WI38 (cell line): ENCODE measurements at regions not wholly inside any gene's neighbourhood (a gene's known extent, or its start where the extent isn't known, plus 50 kb on each side); places are given as distances from the start of the nearest gene placed in this dataset.

Experiments
- H3K4me3 ChIP-seq: 2 replicates; pipeline ENCODE4 v1.5.1; 2011; ENCODE audit warnings: low read depth, mild to moderate bottlenecking, control low read depth, low read length
- TF ChIP-seq, protein P1 (sequence below): IDR thresholded peaks from 2 replicates; pipeline ENCODE4 v1.5.1; 2012; ENCODE audit warnings: low read depth, mild to moderate bottlenecking, control low read depth, low read length

DNA sequence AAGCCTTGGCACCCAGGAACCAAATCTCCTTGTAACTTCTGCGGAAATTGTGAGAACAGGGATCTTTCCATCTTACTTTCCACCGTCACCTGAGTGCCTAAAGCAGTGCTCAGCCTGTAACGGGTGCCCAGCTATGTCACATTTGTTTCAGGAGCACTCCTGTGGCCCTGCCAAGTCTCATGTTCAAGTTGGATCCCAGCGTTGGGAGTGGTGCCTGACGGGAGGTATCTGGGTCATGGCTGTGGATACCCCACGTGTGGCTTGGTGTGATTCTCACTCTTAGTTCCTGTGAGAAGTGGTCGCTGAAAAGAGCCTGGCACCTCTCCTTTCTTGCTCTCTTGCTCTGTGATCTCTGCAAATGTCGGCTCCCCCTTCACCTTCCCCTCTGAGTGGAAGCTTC is 114.9 kb downstream of the UQCRFS1 start:
- TF ChIP-seq, protein P1, sequence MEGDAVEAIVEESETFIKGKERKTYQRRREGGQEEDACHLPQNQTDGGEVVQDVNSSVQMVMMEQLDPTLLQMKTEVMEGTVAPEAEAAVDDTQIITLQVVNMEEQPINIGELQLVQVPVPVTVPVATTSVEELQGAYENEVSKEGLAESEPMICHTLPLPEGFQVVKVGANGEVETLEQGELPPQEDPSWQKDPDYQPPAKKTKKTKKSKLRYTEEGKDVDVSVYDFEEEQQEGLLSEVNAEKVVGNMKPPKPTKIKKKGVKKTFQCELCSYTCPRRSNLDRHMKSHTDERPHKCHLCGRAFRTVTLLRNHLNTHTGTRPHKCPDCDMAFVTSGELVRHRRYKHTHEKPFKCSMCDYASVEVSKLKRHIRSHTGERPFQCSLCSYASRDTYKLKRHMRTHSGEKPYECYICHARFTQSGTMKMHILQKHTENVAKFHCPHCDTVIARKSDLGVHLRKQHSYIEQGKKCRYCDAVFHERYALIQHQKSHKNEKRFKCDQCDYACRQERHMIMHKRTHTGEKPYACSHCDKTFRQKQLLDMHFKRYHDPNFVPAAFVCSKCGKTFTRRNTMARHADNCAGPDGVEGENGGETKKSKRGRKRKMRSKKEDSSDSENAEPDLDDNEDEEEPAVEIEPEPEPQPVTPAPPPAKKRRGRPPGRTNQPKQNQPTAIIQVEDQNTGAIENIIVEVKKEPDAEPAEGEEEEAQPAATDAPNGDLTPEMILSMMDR = no peak
- no peak overlapping the region for H3K4me3 ChIP-seq

DNA sequence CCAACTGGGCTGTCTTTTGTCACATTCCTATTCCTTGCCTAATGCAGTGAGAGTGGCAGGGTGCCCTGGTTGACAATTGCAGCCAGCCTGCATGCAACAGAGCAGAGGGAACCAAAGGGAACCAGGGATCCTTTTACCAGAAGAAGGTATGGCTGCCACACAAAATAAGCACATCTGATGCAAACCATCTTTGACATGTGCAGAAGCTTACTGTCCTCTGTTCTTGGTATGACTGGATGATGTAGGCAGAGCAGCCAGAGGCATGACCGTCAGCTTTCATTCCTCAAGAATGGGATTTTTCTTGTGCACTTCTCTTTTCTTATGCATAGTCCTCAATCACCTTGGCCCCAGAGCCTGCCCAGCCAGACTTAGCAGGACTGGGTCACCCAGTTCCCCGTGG is 116.1 kb downstream of the UQCRFS1 start:
- H3K4me3 ChIP-seq = no peak overlapping the region
- TF ChIP-seq, protein P1 = no peak

DNA sequence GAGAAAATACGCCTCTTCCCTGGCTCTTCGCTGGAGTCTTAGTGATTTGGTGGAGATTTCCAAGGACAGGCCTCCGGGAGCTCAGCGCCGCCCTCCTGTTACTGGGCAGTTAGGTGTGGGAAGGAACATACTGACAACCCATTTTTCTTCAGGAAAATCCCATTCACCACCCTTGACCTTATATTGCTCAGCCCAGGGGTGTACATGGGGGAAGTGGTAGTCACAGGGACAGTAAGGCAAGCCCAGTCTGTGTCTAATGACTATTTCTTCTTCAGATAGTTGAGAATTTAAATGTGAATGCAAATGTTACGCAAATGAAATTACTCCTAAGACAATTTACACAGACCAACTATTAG is 119.4 kb downstream of the UQCRFS1 start:
- H3K4me3 ChIP-seq = no peak overlapping the region
- TF ChIP-seq, protein P1 = no peak

DNA sequence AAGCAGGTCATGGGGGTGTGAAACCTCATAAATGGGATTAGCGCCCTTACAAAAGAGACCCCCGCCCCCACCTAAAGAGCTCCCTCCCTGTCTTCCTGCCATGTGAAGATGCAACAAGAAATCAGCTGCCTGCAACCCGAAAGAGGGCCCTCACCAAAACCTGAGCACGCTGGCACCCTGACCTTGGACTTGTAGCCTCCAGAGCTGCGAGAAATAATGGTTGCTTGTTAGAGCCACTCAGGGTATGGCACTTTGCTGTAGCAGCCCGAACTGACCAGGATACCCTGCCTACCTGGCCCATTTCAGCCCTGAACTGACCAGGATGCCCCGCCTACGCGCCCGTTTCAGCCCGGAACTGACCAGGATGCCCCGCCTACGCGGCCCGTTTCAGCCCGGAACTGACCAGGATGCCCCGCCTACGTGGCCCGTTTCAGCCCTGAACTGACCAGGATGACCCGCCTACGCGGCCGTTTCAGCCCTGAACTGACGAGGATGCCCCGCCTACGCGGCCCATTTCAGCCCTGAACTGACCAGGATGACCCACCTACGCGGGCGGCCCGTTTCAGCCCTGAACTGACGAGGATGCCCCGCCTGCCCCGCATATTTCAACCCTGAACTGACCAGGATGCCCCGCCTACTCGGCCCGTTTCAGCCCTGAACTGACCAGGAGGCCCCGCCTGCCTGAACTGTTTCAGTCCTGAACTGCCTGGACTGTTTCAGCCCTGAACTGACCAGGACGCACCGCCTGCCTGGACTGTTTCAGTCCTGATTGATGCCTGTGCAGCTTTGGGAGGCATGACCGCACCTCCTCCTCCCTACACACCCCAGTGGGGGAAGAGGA is 120.0 kb downstream of the UQCRFS1 start:
- TF ChIP-seq, protein P1 = no peak
- H3K4me3 ChIP-seq = no peak overlapping the region

DNA sequence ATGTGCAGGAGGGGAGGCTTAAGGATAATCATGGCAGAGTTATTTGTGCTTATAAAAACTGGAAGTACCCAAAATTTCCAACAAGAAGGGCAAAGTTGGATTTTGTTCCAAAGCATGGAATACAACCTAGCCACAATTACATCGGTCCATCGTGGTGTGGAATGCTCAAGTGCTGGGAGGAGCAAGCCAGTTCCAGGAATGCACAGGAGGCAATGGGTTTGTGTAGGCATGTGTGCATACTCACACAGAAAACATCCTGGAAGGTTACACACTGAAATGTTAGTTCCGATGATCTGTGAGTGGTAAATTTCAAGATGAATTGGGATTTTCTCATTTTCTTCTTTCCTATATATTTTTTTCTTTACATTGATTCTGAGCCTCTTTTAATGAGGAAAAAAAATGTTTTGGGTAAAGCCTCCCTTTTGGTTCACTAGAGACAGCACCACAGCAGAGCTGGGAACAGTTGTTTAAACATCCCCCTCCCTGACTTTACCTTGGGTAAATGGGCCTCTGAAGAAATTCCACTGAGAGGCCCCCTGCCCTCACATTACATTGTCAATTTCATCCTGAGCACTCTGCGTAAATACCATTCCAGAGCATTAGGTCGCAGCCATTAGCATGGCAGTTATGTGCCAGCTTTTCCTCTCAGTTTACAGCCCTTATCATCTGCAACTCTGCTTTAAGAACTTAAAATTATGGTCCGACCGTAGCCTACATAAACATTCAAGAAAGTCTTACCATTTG is 122.0 kb downstream of the UQCRFS1 start:
- H3K4me3 ChIP-seq = no peak overlapping the region

DNA sequence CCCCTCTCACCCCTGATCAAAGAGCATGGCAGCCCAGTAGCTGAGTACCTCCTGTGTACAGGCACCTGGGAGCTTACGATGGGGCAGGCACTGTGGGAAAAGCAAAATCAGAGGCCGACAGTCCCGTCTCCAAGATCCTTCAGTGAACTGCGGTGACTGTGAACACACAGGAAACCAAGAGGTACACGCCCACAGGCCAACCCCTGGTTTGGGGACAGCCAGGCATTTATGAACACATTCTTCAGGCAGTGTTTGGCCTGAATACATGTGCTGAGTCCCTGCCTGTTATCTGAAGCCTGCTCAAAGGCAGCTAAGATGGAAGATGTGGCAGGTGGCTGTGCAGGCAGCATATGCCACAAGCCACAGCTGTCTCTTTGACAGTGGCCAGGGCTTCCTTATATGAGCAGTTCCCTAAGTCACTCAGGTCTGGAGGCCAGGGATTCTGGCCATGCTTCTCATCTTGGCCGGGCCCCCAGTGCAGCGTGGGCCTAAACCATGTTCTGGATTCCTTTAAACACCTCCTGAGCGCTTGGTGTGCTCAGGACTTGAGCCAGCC is 123.6 kb downstream of the UQCRFS1 start:
- H3K4me3 ChIP-seq = no peak overlapping the region
- TF ChIP-seq, protein P1 = no peak

More for the DNA sequence above, 122.0 kb downstream of the UQCRFS1 start:
- TF ChIP-seq, protein P1 = no peak

DNA sequence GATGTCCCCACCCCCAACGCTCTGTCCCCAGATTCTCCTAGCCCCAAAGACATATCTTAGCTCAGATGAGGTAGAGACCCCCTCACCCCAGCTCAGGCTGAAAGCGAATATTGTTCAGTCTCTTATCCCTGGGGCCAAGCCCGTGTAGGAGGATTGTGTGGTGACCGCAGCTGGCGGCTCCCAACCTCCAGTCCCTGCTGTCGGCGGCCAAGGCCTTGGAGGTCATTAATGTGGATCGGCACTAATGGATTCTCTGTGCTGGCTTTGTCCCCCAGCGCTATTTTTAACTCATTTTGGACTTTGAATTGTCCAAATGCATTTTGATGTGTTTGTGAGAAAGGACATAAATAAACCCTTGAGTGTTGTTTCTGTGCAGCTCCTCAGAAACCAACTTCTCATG is 124.2 kb downstream of the UQCRFS1 start:
- H3K4me3 ChIP-seq = no peak overlapping the region

More for the DNA sequence above, 124.2 kb downstream of the UQCRFS1 start:
- TF ChIP-seq, protein P1 = no peak
